ENCODE measurements at regions not wholly inside any gene's neighbourhood (a gene's known extent, or its start where the extent isn't known, plus 50 kb on each side); places are given as distances from the start of the nearest gene placed in this dataset.

DNA sequence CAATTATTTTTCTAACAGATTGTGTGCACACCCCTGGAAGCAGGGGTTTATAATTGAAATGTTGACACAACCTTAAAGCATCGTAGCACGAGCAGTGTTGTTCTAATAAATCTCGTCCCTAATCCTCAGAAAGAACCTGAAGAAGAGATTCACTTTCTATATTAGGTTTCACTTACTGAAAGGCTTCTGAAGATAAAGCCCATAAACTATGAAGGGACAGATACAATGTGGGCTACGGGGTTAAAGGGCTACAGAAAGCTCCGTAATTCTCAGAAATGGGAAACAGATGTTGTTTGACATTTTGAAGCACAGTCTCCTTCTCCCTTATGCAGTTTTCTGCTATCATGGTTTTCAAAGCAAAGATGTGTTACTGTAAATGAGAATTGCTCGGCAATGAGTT is 479.6 kb downstream of the GATA3 start:
- TF ChIP-seq EZH2phosphoT487 (IDR thresholded peaks at IDR 0.05; ENCODE audit: insufficient read depth, low read depth) (no peak), EZH2 (IDR thresholded peaks at IDR 0.05; ENCODE audit: insufficient read depth, poor library complexity, severe bottlenecking) (no peak)
